Upper lobe of left lung (tissue), 4 donors: ENCODE measurements at regions not wholly inside any gene's neighbourhood (a gene's known extent, or its start where the extent isn't known, plus 50 kb on each side); places are given as distances from the start of the nearest gene placed in this dataset.

ENCODE experiments used
- CTCF ChIP-seq, 6 experiments: fragments of 450-650 bp in 4 of 6; fragments of 200-600 bp in 2 of 6; sonication (generic) in 2 of 6; IDR thresholded peaks; one replicate each; pipeline ENCODE4 v1.5.1; 2016 to 2019; ENCODE audit warnings: antibody characterized with exemption in 6 of 6
- EP300 ChIP-seq, 4 donors: sonication (generic); formaldehyde crosslinking; IDR thresholded peaks; one replicate each; pipeline ENCODE4 v1.5.1; 2017; ENCODE audit warnings: antibody characterized with exemption in 4 of 4, control low read depth in 2 of 4
- POLR2AphosphoS5 ChIP-seq, 2 donors: sonication (generic); formaldehyde crosslinking; IDR thresholded peaks; one replicate each; pipeline ENCODE4 v1.5.1; 2017; ENCODE audit warnings: antibody characterized with exemption in 2 of 2

- no peak for TF ChIP-seq CTCF (IDR thresholded peaks at IDR 0.05)
- TF ChIP-seq EP300 (IDR thresholded peaks at IDR 0.05), result no peak
- no peak for TF ChIP-seq POLR2AphosphoS5 (IDR thresholded peaks at IDR 0.05)
Measured at GRCh38 chr5:89065919-89066318, 182.9 kb upstream of the MEF2C start.
